HG03045 (cell line): ENCODE measurements at regions not wholly inside any gene's neighbourhood (a gene's known extent, or its start where the extent isn't known, plus 50 kb on each side); places are given as distances from the start of the nearest gene placed in this dataset.
"Not testable (repeated sequence)": the region's sequence is repeated elsewhere in the genome, so short reads cannot be mapped to it uniquely, and the experiment has no call there.

Experiments used
- ATAC-seq: cut with Tn5 transposase; IDR thresholded peaks from one replicate; pipeline ENCODE4 v1.9.1; 2021; ENCODE audit warnings: mild to moderate bottlenecking, moderate library complexity; ENCODE audit not compliant: unreplicated experiment

DNA sequence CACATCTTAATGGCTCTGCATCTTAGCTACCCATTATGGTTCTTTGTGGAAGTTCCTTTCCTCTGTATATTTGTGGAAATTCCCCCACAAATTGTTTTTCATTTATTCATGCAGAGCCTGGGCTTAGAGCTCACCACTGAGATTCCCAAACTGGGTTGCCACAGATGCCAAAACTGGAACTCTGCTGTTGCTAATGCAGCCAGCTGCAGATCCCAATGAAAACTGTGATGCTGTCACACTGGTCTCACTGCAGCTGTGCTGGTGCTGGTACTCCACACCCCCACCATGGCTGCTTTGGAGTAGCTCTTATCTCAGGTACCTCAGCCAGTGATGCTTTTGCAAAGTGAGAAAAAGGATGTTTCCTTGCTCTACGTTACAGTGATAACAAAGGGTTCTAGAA is 87.7 kb downstream of the DCK start:
- no peak for ATAC-seq

DNA sequence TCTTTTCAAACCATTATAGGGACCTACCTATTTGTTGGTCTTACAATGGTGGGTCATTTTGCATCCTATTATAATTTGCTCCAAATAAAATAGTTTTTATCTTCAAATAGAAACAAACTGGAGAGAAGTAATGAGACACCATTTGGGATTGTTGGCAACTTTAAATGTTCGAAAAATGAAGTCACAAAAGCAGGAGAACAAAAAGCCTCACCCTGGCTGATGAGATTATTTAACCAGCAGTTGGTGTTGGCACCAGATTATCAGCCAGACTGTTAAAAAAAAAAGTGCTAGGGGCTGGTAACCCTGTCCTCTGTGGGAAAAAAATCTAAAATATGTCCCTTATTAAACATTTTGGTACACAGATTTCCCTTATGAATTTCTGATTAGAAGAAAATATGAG is 100.3 kb downstream of the DCK start:
- no peak for ATAC-seq

DNA sequence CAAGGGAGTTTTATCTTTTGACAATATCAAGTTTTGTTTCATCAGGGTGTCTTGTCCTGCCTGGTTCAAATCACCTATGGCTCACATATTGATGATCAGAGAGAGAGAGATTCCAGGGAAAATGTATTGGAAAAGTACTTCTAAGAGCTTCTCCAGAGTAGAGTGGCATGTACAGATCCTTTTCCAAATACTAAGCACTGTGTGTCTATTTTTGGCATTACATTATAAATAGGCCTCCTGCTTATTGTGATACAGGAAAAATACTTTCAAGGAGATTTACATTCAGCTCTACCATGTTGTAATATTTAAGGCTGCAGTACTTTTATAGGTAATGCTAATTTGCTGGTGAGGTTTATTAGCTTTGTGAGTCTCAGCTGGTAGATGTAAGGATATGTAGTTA is 100.8 kb downstream of the DCK start:
- no peak for ATAC-seq

DNA sequence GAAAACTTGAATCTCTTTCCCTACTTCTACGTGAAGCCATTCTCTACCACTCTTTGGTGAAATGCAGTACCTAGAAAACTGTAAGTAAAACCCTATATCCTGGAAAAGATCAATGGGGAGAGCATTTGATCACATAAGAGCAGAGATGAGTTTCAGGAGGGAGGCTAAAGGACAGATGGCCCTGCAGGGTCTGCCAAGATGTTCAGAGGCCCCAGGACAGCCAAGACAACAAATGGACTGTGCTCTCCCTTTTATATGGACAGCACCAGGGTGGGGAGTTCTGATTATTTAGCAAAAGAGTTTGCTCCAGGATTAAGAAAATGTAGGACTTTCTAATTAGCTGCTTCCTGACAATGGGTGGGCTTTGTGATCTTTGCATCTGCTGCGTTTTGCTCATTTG is 101.7 kb downstream of the DCK start:
- no peak for ATAC-seq

DNA sequence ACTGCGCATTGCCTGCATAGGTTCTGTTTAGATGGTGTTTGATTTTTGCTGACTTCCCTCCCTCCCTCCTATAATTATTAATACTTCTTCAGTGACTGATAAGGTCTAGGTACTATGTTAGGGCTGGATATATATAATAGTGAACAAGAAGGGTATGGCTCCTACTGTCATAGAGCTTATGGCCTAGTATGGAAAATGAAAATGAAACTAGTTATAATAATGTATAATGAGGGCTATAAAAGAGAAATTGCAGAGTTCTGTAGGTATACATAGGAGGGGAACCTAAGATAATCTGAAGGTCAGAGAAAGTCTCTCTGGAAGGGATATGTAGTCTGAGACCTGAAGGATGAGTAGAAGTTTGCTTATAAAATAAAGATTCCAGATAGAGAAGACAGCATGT is 102.1 kb downstream of the DCK start:
- no peak for ATAC-seq

DNA sequence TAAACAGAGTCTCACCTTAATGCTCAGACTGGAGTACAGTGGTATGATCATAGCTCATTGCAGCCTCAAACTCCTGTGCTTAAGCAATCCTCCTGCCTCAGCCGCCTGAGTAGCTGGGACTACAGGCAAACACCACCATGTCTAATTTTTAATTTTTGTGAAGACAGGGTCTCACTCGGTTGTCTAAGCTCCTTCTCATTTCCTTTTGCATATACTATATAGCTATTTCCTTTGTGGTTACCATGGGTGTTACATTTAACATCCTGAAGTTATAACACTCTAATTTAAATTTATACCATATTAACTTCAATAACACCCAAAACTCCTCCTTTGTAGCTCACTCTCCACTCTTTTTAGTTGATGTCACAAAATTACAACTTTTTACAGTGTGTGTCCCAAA is 114.3 kb downstream of the DCK start:
- no peak for ATAC-seq

DNA sequence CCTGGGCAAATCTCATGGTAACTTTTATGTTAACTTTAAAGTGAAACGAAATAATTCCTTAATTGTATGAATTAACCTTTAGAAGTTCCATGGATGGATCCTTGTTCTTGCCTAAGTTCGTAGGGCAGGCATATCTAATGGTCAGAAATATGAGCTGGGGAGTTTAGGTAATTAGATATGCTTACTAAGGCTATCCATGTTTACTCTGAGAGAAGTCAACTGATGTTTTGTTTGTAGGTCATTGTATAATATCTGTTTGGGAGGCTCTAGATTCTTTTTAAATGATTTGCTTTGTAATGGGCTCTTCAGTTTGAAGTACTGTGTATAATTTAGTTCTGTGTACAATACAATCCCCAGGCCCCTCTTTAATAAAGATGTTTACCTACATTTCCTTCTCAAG is 117.0 kb downstream of the DCK start:
- no peak for ATAC-seq

DNA sequence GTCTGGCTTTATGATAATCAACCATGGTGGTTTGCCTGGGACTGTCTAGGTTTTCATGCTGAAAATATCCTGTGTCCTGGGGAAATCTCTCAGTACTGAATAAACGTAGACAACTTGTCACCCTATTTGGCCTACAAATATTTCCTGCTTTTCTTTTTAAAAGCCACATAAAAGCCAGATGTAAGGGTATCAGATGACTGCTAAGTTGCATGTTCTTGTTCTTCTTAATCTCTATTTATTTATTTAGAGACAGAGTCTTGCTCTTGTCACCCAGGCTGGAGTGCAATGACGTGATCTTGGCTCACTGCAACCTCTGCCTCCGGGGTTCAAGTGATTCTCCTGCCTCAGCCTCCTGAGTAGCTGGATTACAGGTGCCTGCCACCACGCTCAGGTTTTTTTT is 117.7 kb downstream of the DCK start:
- ATAC-seq: not testable (repeated sequence)

DNA sequence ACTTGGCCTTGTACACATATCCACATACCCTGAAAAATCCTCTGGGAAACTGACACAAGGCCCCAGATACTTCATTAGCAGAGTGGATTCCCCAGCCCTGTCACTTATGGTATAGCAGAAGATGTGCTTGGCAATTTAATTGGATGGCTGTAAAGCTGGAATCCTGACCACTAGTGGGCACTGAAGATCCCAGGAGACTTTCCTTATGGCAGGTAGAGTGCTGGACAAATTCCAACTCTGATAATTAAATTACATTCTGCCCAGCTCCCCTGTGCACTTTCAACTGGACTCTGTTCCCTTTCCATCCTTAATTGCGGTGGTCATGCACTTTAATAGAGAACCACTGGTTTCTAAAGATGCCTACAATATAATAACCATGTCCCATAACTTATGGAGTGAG is 119.8 kb downstream of the DCK start:
- ATAC-seq: no peak

DNA sequence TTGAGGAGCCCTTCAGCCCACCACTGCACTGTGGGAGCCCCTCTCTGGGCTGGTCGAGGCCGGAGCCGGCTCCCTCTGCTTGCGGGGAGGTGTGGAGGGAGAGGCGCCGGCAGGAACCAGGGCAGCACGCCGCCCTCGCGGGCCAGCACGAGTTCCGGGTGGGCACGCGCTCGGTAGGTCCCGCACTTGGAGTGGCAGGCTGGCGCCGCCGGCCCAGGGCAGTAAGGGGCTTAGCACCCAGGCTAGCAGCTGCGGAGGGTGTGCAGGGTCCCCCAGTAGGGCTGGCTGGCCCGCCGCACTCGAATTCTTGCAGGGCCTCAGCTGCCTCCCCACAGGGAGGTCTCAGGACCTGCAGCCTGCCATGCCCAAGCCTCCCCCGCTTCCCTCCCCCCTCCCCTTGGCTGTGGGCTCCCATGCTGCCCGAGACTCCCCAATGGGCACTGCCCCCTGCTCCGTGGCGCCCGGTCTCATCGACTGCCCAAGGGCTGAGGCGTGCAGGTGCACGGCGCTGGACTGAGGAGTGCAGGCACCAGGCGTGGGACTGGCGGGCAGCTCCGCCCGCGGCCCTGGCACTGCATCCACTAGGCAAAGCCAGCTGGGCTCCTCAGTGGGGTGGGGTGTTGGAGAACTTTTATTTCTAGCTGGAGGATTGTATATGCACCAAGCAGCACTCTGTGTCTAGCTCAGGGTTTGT is 127.5 kb downstream of the DCK start:
- ATAC-seq: no peak

DNA sequence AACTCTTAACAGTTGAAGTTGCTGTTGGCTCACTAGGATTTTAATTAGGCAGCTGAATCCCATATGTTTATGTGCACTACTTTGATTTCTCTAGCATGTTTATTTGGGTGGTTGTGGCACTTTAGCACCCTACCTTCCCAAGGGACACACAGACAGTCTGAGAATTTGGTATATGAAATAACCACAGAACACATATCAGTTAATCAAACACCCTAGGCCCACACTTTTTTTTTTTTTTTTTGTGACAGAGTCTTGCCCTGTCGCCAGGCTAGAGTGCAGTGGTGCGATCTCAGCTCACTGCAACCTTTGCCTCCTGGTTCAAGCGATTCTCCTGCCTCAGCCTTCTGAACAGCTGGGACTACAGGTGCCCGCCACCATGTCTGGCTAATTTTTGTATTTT is 130.5 kb downstream of the DCK start:
- no peak for ATAC-seq

DNA sequence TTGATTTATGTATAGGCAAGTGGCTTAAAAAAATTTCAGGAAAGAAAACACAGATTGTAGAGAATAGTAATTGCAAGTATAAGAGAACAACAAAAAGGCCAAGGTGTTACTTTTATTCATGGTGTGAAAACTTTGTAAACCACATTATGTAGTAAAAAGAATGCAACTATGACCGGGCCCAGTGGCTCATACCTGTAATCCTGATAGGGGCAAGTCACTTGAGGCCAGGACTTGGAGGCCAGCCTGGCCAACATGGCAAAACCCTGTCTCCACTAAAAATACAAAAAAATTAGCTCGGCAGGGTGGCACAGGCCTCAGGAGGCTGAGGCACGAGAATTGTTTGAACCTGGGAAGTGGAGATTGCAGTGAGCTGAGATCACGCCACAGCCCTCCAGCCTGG is 131.7 kb downstream of the DCK start:
- ATAC-seq: no peak

DNA sequence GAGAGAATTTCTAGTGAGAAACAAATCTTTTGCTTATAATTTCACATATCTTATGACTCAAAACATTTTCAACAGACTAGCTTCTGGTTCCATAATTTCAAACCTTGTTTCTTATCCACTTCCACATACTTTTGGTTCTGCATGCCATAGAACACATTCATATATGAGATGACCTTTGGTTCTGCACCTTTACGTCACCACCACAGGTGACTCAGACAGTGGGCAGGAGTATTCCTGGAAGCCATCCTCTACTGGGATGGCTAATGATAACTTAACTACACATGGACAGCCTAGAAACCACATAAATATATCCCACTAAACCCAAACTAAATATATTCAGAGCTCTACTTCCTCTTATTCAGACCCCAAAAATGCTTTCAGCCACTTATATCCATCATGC is 133.3 kb downstream of the DCK start:
- no peak for ATAC-seq

DNA sequence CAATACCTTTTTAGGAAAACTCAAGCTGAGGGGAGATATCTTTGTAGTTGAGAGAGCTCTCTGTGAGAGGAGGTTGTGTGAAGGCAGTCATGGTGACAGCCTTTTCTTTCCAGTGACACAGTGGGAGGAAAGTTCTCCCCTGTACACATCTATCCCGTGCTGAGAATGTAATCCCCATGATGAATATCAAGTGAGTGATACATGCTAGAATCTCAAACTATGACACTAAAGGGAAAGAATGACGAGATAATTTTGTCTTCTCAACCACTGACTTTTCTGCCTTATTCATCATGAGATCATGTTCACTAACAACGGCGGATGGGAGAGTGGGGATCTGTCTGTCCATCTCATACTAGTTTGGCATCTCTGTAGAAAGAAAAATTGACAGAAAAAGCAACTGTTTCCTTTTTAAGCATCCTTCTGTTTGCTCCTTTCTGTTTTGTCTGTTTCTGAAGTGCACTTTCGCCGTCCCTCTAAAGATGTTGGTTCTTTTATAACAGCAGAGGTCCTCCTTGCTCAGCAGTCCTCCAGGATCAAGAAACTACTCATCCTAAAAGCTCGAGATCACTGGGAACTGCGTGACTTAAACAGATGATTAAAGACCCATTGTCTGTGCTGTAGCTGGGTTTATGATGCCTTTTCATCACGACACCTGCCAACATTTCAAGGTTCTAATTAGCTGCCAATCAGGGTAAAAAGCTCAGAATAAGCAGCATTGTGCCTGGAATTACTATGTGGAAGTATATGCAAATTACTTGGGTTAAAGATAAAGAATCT is 137.6 kb downstream of the DCK start:
- ATAC-seq: no peak

DNA sequence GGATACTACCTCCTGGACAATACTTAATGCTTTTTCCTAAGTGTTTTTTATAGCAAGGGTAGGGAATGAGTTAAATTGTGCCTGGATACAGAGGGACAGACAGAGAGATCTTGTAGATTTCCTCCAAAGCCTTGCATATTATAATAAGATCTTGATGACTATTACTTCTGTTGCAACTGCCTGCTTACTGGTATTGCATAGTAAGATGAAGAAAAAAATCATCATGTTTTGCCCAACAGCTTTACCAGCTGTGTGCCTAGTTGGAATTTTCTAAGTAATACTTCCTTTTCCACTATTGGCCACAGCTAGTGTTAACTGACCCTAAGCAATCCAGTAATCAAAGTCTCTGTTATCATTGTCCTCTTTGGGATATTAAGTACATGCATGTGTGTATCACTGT is 139.0 kb downstream of the DCK start:
- no peak for ATAC-seq

DNA sequence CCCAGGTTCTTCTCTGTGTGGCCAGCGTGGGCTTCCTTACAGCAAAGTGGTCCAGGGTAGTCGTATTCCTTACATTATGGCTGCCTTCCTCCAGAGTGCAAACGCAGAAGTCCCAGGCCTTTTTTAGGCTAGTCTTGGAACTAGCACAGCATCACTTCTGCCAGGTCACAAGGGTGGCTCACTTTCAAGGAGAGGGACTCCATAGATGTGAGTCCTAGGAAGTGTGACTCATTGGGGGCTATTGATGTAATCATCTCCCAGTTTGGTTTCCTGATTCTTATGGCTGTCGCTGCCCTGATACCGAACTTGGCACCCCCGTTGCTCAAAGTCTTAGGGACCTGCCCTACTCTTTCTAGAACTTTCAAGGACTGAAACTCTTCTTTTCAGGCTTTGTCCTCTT is 140.0 kb downstream of the DCK start:
- ATAC-seq: no peak

DNA sequence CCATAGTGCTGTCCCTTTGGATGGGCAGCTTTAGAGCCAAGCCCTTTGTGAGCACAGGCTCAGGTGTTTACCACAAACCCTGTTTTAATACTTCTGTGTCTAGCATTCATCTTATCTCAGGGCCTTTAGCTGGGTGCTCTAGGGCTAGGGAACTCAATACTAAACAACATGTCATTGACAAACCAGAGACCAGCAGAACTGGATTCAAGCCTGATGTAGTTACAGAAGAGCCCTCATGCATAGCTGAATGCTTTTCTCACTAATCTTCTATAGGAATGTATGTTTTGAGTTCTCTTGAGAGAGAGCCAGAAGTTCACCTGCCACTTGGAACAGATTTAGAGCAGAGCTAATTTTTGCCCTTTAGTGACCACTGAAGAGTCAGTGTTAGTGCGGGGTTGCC is 142.6 kb downstream of the DCK start:
- no peak for ATAC-seq

DNA sequence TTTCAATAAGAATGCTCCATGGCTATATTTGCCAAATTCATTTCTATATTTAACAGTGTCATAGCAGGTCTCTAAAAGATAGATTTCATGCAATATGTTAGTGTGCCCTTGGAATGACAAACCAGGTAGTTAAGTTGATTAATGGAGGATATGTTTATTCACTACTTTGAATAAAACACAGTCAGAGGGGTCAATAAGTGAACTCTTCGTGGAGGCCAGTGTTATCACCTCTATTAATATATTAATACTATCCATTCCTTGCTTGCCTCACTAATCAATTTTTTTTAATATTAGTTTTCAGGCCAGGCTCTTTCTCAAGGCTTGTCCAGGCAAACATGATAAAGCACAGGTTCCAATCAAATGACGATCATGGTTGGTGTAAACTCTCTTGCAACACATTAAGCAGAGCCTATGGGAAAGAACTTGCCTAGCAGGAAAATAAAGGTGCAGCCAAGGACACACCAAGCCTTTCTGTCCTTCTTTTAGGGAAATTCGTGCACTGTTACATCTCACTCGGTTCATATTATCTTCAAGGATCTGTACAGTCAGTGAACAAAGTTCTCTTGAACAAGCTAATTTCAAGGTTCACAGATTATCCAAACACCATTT is 144.7 kb downstream of the DCK start:
- no peak for ATAC-seq

DNA sequence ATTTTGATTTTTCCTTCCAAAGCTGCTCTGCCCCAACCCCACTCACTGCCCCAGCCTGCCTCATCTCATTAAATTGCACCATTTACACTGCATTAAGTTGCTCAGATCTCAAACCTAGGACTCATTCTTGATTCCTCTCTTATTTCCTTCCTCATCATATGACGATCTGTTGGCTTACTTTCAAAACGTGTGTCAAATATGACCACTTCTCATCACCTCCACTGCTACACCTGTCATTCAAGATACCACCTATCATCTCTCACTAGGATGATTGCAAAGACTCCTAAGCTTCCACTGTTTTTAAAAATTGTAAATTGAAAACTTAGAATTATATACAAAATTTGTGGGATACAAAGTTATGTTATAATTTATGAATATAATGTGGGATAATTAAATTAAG is 147.1 kb downstream of the DCK start:
- no peak for ATAC-seq

DNA sequence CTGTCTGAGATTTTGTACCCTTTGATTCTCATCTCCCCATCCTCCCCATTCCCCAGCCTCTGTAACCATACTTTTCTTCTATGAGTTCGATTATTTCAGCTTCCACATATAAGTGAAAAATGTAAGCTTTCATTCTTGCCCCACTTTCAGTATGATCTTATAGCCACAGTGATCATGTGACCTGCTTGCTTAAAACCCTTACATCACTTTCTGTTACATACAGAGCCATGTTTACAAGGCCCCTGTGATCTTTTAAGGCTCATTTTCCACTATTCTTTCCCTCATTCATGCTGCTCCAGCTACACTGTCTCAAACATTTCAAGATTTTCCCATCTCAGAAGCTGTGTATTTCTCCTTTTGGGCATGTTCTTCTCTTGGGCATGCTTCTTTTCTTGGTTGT is 147.7 kb downstream of the DCK start:
- ATAC-seq: no peak

DNA sequence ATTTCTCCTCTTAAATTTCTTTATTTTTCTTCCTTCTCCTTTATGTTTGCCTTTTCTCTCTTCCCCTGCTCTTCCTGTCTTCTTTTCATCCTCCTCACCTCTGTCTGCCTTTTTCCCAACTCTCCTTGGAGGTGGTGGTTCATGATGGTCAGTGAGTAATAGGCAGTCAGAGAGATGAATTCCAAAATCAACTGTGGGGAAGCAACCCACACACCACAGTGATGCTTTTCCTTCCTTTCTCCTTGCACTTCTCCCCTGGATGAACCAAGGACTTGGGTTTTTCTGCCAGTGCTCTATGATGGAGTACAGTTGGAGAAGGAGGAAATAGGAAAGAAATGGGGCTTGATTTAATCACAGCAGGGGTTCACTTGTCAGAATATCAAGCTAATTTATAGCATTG is 153.8 kb downstream of the DCK start:
- no peak for ATAC-seq

DNA sequence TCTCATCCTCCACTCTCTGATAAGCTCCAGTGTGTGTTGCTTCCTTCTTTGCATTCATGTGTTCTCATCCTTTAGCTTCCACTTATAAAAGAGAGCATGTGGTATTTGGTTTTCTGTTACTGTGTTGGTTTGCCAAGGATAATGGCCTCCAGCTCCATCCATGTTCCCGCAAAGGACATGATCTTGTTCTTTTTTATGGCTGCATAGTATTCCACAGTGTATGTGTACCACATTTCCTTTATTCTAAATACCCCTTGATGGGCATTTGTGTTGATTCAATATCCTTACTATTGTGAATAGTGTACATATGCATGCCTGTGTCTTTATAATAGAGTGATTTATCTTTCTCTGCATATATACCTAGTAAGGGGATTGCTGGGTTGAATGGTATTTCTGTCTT is 155.1 kb downstream of the DCK start:
- ATAC-seq: no peak
